Hepatic stellate cell (primary cell): ENCODE measurements at regions not wholly inside any gene's neighbourhood (a gene's known extent, or its start where the extent isn't known, plus 50 kb on each side); places are given as distances from the start of the nearest gene placed in this dataset.
"Not testable (repeated sequence)": the region's sequence is repeated elsewhere in the genome, so short reads cannot be mapped to it uniquely, and the experiment has no call there.

Experiments used
- DNase-seq: peaks from one replicate; pipeline ENCODE4 v3.0.0; 2011; ENCODE audit warnings: low spot score

GRCh38 chr16:76612497-76612896, 335.3 kb downstream of the CNTNAP4 start:
- no peak for DNase-seq

GRCh38 chr16:76614269-76614668, 337.1 kb downstream of the CNTNAP4 start:
- no peak for DNase-seq

- no peak for DNase-seq
Measured at GRCh38 chr16:76622876-76623275, 345.7 kb downstream of the CNTNAP4 start.

DNA sequence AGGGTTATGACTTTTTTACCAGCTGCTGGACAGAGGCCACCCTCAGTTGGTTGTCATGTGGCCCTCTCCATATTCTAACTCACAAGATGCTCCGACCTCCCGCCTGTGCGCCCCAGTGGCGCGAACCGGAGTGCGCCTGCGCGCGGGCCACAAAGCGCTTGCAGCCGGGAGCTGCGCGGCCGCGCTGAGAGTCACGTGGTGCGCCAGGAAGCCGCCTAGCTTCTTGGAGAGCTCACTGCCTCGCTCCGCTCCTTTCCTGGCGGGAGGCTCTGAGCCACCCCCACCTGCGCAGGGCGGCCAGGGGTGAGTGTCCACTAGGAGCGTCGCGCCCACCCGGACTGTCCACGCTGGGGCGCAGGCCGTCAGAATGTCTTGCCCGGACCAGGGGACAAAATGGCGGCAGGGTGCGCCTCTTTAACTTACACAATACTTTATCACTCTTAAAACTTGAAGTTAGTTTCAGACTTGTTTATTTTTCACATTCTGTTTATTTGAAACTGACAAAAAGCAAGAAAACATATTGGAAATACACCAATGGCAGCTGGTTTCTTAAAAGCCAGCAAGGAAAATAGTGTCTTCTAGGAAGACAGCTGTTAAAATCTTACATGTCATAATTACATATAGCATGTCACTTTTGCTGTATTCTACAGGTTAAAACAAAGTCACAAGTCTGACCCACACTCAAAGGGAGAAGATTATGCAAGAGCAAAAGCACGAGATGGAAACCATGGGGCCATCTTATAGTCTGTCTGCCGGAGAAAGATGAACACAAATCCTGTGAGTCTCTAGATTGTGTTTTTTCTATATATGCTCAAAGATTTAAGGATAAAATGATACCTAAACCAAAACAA, 357.9 kb downstream of the CNTNAP4 start:
- DNase-seq = no peak

DNA sequence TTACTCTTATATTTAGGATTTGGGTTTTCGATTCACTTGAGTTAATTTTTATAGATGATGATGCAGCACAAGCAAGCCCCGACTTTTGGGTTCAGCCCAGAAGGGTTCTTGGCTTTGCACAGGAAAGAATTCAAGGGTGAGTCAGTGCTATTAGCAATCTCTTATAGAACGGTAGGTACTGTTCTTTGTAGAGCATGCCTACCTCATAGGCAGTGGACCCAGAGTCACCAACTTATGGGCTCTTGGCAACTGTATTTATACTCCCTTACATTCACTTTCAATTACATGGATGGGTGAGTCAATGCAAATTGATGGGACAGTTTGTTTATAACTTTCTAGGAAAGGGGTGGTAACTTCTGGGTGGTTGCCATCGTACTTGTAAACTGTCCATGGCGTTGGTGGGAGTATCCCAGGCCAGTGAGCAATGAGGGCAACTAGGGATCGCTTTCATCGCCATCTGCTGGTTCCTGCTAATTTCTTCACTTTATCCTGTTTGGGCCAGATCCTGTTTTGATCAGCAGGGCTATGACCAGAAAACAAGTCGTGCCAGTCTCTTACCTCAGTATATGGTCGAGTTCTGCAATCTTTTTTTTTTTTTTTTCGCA, 362.6 kb downstream of the CNTNAP4 start:
- no peak for DNase-seq

- DNase-seq = no peak
Measured at GRCh38 chr16:76650582-76650981, 373.4 kb downstream of the CNTNAP4 start.

DNA sequence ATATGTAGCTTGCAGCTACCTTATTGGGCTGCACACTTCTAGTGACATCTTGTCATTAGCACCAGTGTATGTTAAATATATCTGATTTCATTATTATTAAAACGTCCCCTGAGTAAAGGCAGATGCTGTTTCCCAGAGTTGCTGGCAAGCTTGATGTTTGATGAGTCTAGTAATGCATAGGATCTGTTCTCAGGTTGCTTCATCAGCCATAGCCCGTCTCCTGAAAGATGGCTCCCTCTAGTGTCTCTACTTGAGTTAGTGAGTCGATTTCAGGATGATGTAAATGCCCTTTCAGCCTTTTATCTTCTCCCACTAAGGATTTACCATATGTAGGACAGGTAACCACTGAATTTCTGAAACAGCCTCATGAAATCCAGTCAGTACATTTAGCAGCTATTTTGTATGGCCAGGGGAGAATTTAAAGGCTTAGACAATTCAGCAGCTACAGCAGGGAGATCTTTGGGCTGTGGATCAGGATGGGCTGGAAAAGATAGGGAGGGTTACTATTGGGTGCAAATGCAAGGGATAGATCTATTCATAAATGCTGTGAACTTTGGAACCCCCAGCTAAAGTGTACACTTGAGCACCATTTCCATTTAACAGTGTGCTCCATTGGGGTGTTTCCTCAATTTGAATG, 376.3 kb downstream of the CNTNAP4 start:
- DNase-seq = no peak

DNA sequence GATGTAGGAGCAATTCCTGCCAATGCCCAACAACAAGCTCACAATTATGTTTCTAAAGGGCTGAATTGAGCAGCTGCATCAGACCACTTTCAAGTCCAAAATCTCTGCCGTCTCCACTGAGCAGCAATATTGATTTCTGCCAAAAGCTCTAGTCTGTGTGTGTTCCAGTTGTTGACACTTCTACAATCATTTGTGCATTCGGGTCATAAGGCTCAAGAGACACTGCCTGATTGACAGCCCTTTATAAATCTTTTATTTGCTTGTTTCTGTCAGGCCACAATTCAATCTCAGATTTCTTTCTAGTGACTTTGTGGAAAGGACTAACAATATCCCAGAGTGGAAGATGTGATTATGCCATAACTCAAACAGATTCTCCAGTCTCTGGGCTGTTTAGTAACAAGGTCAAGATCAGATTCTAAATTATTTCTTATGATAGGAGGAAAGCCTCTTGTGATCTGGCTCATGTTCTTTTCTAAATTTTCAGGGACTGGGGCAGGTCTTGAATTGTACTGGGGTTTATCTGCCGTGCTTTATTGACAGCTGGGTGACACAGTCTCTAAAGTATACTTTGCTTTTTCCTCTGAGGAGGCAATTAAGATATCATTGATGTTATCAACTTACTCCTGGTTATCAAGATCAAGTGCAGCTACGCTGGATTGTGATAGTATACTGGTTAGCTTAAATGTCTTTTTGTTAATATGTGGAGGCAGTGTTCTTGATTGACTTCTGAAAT, 377.1 kb downstream of the CNTNAP4 start:
- no peak for DNase-seq

DNA sequence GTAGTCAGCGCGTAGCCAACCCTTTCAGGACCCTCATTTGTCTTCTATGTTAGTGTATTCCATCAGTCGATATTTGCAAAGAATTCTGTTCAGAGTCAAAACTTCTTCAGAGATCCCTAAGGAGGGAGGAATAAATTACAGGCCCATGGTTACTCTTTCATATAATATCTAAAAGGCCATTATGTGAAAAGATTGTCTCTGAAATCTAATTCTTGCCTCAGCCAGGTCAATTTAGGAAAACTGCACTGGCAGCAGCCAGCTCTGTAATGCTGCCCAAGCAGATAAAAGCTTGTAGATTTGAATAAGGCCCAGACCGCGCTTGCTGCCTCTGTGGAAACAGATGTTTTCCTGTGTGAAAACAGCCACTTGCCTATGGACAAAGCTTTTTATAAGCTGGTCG, 379.8 kb downstream of the CNTNAP4 start:
- no peak for DNase-seq

DNA sequence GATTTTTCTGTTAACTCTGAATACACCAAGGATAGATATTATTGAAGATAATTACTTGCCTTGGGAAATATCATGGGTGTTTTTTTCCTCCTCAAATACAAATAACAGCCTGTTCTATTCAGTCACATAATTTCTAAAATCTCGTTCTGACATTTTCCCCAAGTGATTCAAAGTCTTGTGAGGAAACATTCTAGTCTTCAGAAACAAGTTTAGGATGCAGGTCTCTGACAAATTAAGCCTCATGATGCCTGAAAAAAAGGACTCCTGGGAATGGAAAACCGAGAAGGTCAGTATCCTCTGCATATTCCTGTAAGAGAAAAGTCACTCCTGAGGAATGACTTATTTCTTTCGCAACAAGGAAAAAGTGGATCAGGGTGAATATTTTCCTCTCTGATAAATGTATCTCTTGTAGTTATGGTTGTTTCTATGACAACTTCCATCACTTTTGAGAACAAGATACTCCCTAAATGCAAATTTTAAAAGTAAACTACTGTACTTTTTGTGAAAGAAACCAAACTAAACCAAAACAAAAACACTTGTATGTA, 384.6 kb downstream of the CNTNAP4 start:
- no peak for DNase-seq

DNA sequence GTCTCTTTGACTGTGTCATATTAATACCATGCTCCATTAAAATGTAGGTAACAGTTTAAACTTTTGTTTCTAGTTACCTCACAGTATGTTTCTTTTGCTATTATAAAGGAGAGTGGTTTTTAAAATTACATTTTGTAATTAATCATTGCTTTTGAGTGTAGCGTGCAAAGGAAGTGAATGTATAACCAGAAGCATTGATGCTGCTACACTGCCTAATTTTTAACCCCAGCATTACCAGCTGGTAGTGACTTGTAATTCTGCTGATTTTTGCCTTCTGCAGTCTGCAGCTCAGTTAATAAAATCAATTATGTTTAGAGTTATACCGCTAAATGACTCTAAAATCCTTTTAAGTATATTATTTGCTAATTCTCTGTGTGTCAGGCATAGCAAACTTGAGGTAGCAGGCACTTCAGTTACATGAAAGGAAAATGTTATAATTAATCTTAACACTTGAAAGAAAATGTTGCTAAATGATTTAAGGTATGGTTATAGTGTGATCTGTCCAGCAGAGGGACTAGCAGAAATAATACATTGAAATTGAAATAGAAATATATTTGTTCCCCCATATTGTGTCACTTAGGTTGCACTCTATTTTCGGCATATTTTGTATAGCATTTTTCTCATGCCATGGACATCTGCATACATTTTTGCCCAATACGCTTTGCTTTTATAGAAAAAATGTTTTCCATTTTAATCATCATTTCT, 388.5 kb downstream of the CNTNAP4 start:
- DNase-seq = no peak

- no peak for DNase-seq
Measured at GRCh38 chr16:76668207-76668725, 391.1 kb downstream of the CNTNAP4 start.

GRCh38 chr16:76669288-76669687, 392.1 kb downstream of the CNTNAP4 start:
- no peak for DNase-seq

GRCh38 chr16:76670125-76670857, 393.1 kb downstream of the CNTNAP4 start:
- DNase-seq = no peak

DNA sequence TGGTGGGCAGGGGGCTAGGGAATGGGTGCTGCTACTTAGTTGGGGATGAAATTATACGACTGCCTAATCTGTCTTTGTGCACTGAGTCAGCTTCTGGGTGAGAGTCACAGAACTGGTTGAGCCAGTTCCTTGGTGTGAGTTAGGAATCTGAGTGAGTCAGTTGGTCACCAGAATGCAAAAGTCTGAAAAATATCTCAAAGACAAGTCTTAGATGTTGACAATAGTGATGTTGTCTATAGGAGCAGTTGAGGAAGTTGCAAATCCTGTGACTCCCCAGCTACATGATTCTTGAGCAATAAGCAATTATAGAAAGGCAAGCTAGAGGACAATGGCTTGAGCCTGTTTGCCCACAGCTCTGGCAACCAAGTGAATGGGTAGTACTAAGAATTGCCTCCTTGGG, 399.2 kb downstream of the CNTNAP4 start:
- DNase-seq = no peak

GRCh38 chr16:76681296-76681695, 404.1 kb downstream of the CNTNAP4 start:
- DNase-seq = no peak

GRCh38 chr16:76683051-76683450, 405.9 kb downstream of the CNTNAP4 start:
- DNase-seq = no peak

GRCh38 chr16:76696876-76697275, 419.7 kb downstream of the CNTNAP4 start:
- DNase-seq = no peak

DNA sequence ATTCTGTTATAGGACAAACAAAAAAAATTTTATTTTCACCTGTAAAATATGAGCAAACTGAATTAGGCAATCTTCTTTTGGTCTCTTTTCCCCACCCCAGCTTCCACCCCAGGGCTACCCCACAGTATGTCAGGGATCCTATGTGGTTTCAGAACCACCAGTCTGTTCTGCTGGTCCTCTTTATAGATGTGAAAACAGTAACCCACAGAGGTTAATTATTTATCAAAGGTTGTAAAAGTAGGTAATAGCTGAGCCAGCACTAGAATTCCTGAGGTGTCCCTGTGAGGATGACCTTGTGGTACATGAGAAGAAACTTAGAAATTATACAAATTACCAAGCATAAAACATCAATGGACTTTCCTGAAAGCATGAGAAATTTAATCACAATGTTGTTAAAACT, 428.7 kb downstream of the CNTNAP4 start:
- no peak for DNase-seq

- no peak for DNase-seq
Measured at GRCh38 chr16:76713191-76713590, 436.0 kb downstream of the CNTNAP4 start.

GRCh38 chr16:76716251-76716650, 439.1 kb downstream of the CNTNAP4 start:
- not testable (repeated sequence) for DNase-seq
